Colonic mucosa (tissue), 4 donors: ENCODE measurements at regions not wholly inside any gene's neighbourhood (a gene's known extent, or its start where the extent isn't known, plus 50 kb on each side); places are given as distances from the start of the nearest gene placed in this dataset.

Source experiments
- DNase-seq: peaks from one replicate; pipeline ENCODE4 v3.0.0-alpha.2; 2020
- H3K27ac ChIP-seq: fragments of 200-600 bp; one replicate; pipeline ENCODE4 v1.8.0; 2021
- H3K27me3 ChIP-seq: fragments of 200-600 bp; one replicate; pipeline ENCODE4 v1.8.0; 2021
- H3K36me3 ChIP-seq: fragments of 200-600 bp; one replicate; pipeline ENCODE4 v1.8.0; 2021
- H3K4me1 ChIP-seq: fragments of 200-600 bp; one replicate; pipeline ENCODE4 v1.8.0; 2021; ENCODE audit warnings: mild to moderate bottlenecking
- H3K4me3 ChIP-seq: fragments of 200-600 bp; one replicate; pipeline ENCODE4 v1.8.0; 2021
- H3K9ac ChIP-seq, 2 donors: one replicate each; pipeline ENCODE4 v1.7.0; 2013; ENCODE audit warnings: control low read depth in 2 of 2, low read depth in 2 of 2, low read length in 2 of 2
- H3K9me3 ChIP-seq: fragments of 200-600 bp; one replicate; pipeline ENCODE4 v1.8.0; 2021
- CTCF ChIP-seq: fragments of 200-600 bp; IDR thresholded peaks from one replicate; pipeline ENCODE4 v1.8.0; 2022; ENCODE audit warnings: antibody characterized with exemption, mild to moderate bottlenecking
- intact Hi-C: fragments of 100-400 bp; cut with DNase I; formaldehyde crosslinking; loops from one replicate; pipeline ENCODE4 v1.14.1; 2022
- donor health status: healthy.
- donor health status: DM: no; HTN: no; CAD: no.
- donor health status: DM: no; HTN: no; CAD: no.

GRCh38 chr6:21883595-21884328 is 290.2 kb downstream of the SOX4 start:
- Histone ChIP-seq H3K36me3 (no peaks in the 10 kb centered on the region), H3K4me3 (no peak overlapping the region), H3K9me3 (no peaks in the 10 kb centered on the region), H3K27ac (no peak overlapping the region), H3K4me1 (no peaks in the 10 kb centered on the region), H3K9ac (no peak overlapping the region), H3K27me3 (no peaks in the 10 kb centered on the region)
- no peak for TF ChIP-seq CTCF
- no peak for DNase-seq
- intact Hi-C loops: no loop called here

DNA sequence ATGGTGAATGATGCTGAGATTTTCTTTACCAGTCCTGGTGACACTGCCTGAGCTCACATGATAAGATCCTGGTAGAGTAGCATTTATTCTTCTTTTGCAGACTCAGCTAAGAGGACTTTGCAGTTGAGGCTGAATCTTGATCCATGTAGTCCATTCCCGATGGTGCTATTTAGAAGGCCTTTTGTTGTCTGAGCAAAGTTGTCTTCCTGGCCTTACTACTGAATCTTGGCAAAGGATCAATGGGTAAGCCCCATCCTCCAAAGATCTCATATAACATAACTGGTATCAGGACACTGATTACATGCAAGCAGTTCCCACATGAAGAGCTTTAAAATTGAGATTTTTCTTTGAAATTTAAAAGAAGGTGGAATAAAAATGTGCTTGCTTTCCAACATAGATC is 291.6 kb downstream of the SOX4 start:
- Histone ChIP-seq H3K9me3 (no peaks in the 10 kb centered on the region), H3K27me3 (no peaks in the 10 kb centered on the region), H3K9ac (no peak overlapping the region), H3K4me1 (no peaks in the 10 kb centered on the region), H3K36me3 (no peaks in the 10 kb centered on the region), H3K4me3 (no peak overlapping the region), H3K27ac (no peak overlapping the region)
- no peak for DNase-seq
- intact Hi-C loops: no loop called here
- TF ChIP-seq CTCF: no peak

GRCh38 chr6:21885532-21886114 is 292.1 kb downstream of the SOX4 start:
- H3K4me3 ChIP-seq: no peak overlapping the region

DNA sequence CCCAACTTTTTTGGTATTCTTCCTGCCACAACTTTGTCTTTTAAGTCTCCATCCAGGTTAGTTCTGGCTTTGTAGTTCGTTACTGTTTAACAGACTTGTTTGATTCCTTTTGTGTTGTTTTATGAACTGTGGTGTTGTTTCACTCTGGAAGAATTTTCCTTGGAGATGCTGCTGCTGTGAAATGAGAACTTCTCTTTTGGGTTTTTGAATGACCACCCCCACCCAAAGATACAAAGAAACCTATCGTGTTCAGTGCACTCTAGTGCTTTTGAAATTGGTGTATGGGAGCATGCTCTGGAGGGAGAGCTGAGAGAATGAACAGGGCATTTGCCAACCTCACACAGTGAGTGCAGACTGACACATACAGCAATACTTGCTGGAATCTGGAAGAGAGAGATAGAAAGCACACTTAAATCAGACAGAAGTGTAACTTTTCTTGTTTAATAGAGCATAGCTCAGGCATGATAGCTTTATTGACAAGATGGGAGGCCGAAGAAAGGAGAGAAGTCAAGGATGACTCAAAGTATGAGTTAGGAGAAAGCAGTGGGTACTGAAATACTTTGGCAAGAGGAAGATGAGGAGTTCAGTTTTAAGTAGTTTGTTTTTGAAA is 293.1 kb downstream of the SOX4 start:
- no peaks in the 10 kb centered on the region for H3K4me1 ChIP-seq
- TF ChIP-seq CTCF: no peak
- H3K27me3 ChIP-seq: no peaks in the 10 kb centered on the region
- DNase-seq: no peak
- H3K27ac ChIP-seq: no peak overlapping the region
- intact Hi-C loops: no loop called here
- H3K9ac ChIP-seq: no peak overlapping the region
- no peak overlapping the region for H3K4me3 ChIP-seq
- H3K36me3 ChIP-seq: no peaks in the 10 kb centered on the region
- no peaks in the 10 kb centered on the region for H3K9me3 ChIP-seq

More at GRCh38 chr6:21885532-21886114, 292.1 kb downstream of the SOX4 start:
- DNase-seq: peak; percentile 28
- Histone ChIP-seq H3K9ac (no peak overlapping the region), H3K27me3 (no peaks in the 10 kb centered on the region), H3K36me3 (no peaks in the 10 kb centered on the region), H3K9me3 (no peaks in the 10 kb centered on the region), H3K27ac (no peak overlapping the region), H3K4me1 (no peaks in the 10 kb centered on the region)
- TF ChIP-seq CTCF: no peak
- intact Hi-C loops: no loop called here

- Histone ChIP-seq H3K9me3 (no peaks in the 10 kb centered on the region), H3K27me3 (no peaks in the 10 kb centered on the region), H3K4me1 (no peaks in the 10 kb centered on the region), H3K36me3 (no peaks in the 10 kb centered on the region), H3K27ac (no peak overlapping the region), H3K9ac (no peak overlapping the region), H3K4me3 (no peak overlapping the region)
- no peak for DNase-seq
- intact Hi-C loops: no loop called here
- TF ChIP-seq CTCF: no peak
Measured at GRCh38 chr6:21887231-21888185, 294.0 kb downstream of the SOX4 start.
